ENCODE measurements at regions not wholly inside any gene's neighbourhood (a gene's known extent, or its start where the extent isn't known, plus 50 kb on each side); places are given as distances from the start of the nearest gene placed in this dataset.

GRCh38 chr1:199269241-199269640 lies 630.4 kb downstream of the PTPRC start:
- Histone ChIP-seq H3K79me2 (ENCODE audit: insufficient read depth, low read length) (no peaks in the 10 kb centered on the region), H3K9me3 (ENCODE audit: insufficient read depth, low read length) (no peaks in the 10 kb centered on the region), H2AFZ (ENCODE audit: low read depth, low read length, severe bottlenecking) (no peak overlapping the region), H3K4me2 (ENCODE audit: low read depth, low read length, poor library complexity, severe bottlenecking) (no peak overlapping the region), H3K27ac (ENCODE audit: low read depth, low read length) (no peak overlapping the region), H3K9me2 (replicated peaks; ENCODE audit: insufficient read depth, low read length) (no peaks in the 10 kb centered on the region), H3K4me3 (ENCODE audit: insufficient read depth, low read length, poor library complexity, severe bottlenecking) (no peak overlapping the region), H3K36me3 (ENCODE audit: low read length) (no peaks in the 10 kb centered on the region), H3K27me3 (ENCODE audit: low read length) (no peaks in the 10 kb centered on the region), H3K9ac (ENCODE audit: low read length) (no peak overlapping the region), H4K20me1 (ENCODE audit: low read depth, low read length) (no peaks in the 10 kb centered on the region), H3F3A (ENCODE audit: insufficient read depth) (no peaks in the 10 kb centered on the region)
- no peak for TF ChIP-seq CTCF (IDR thresholded peaks at IDR 0.05; ENCODE audit: insufficient read depth, low read length, poor library complexity, severe bottlenecking)
- no peak for TF ChIP-seq EZH2phosphoT487 (conservative IDR thresholded peaks at IDR 0.05; ENCODE audit: low read length)

- H3K9me3 ChIP-seq (ENCODE audit: insufficient read depth, low read length) = no peaks in the 10 kb centered on the region
- H3K4me3 ChIP-seq (ENCODE audit: insufficient read depth, low read length, poor library complexity, severe bottlenecking) = no peak overlapping the region
- no peak overlapping the region for H3K4me2 ChIP-seq (ENCODE audit: low read depth, low read length, poor library complexity, severe bottlenecking)
- no peaks in the 10 kb centered on the region for H4K20me1 ChIP-seq (ENCODE audit: low read depth, low read length)
- no peaks in the 10 kb centered on the region for H3K27me3 ChIP-seq (ENCODE audit: low read length)
- H3K36me3 ChIP-seq (ENCODE audit: low read length) = no peaks in the 10 kb centered on the region
- no peak overlapping the region for H3K9ac ChIP-seq (ENCODE audit: low read length)
- no peaks in the 10 kb centered on the region for H3K9me2 ChIP-seq (replicated peaks; ENCODE audit: insufficient read depth, low read length)
- no peak overlapping the region for H3K27ac ChIP-seq (ENCODE audit: low read depth, low read length)
- no peaks in the 10 kb centered on the region for H3K79me2 ChIP-seq (ENCODE audit: insufficient read depth, low read length)
- no peak overlapping the region for H2AFZ ChIP-seq (ENCODE audit: low read depth, low read length, severe bottlenecking)
- H3F3A ChIP-seq (ENCODE audit: insufficient read depth) = no peaks in the 10 kb centered on the region
- no peak for TF ChIP-seq EZH2phosphoT487 (conservative IDR thresholded peaks at IDR 0.05; ENCODE audit: low read length)
- no peak for TF ChIP-seq CTCF (IDR thresholded peaks at IDR 0.05; ENCODE audit: insufficient read depth, low read length, poor library complexity, severe bottlenecking)
Measured at GRCh38 chr1:199272139-199272544, 633.3 kb downstream of the PTPRC start.

- no peak for TF ChIP-seq CTCF (IDR thresholded peaks at IDR 0.05; ENCODE audit: insufficient read depth, low read length, poor library complexity, severe bottlenecking)
- no peak for TF ChIP-seq EZH2phosphoT487 (conservative IDR thresholded peaks at IDR 0.05; ENCODE audit: low read length)
- Histone ChIP-seq H3K4me3 (ENCODE audit: insufficient read depth, low read length, poor library complexity, severe bottlenecking) (no peak overlapping the region), H3K79me2 (ENCODE audit: insufficient read depth, low read length) (no peaks in the 10 kb centered on the region), H3K9ac (ENCODE audit: low read length) (no peak overlapping the region), H3K27me3 (ENCODE audit: low read length) (no peaks in the 10 kb centered on the region), H3K36me3 (ENCODE audit: low read length) (no peaks in the 10 kb centered on the region), H3K9me2 (replicated peaks; ENCODE audit: insufficient read depth, low read length) (no peaks in the 10 kb centered on the region), H3K9me3 (ENCODE audit: insufficient read depth, low read length) (no peaks in the 10 kb centered on the region), H2AFZ (ENCODE audit: low read depth, low read length, severe bottlenecking) (no peak overlapping the region), H3K27ac (ENCODE audit: low read depth, low read length) (no peak overlapping the region), H4K20me1 (ENCODE audit: low read depth, low read length) (no peaks in the 10 kb centered on the region), H3K4me2 (ENCODE audit: low read depth, low read length, poor library complexity, severe bottlenecking) (no peak overlapping the region), H3F3A (ENCODE audit: insufficient read depth) (no peaks in the 10 kb centered on the region)
Measured at GRCh38 chr1:199272628-199273086, 633.8 kb downstream of the PTPRC start.
